ENCODE measurements at regions not wholly inside any gene's neighbourhood (a gene's known extent, or its start where the extent isn't known, plus 50 kb on each side); places are given as distances from the start of the nearest gene placed in this dataset.
"Not testable (repeated sequence)": the region's sequence is repeated elsewhere in the genome, so short reads cannot be mapped to it uniquely, and the experiment has no call there.

DNA sequence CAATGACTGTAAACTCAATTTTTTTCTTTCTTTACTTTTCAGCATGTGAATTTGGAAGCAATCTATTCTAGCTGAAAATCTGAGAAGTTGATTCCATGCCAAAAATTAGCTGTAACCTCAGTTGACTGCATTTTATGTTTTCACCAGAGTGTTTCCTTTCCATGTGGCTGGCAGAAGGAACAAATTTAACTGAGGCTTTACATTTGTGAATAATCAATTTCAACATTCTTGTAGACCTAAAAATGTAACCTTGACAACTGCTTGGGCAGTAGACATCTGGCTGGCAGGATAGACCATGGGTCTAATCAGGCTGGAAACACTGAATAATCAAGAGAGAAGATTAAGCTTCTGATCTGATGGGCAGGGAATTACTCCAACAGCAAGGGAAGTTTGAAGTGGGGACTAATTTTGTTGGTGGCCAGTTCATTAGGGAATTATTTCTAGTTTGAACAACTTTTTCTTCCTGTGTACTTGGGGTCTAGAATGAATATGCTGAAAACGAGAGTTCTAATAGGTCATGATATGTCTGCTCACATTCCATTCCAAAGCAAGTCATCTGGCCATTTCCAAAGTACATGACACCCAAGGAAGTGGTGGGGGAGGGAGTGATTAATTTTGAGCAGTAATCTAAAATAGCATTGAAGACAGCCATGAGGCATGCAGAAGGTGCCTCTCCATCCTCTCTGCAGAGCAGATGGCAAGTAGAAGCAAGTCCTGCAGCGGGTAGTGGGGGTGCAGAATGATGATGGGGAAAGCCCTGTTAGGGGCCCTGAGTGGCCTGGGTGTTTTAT, 68.2 kb downstream of the ATP23 start:
- DNase-seq: no peak

DNA sequence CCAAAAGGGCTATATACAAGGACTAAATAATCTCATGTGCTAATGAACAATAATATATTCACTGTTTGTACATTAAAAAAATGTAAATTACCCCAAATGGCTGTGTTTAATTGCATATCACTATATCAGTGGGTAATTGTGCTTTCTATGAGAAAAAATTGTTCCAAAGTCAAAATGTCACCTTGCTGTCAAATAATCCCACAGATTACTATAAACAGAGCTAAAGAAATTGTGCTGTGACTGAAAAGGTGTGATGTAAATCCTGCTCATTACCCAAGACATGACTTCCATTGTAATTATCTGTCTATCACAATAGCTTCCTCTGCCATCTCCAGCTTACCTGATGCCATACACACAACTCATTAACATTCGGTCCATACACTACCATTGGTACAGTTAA, 70.3 kb downstream of the ATP23 start:
- DNase-seq: no peak

DNA sequence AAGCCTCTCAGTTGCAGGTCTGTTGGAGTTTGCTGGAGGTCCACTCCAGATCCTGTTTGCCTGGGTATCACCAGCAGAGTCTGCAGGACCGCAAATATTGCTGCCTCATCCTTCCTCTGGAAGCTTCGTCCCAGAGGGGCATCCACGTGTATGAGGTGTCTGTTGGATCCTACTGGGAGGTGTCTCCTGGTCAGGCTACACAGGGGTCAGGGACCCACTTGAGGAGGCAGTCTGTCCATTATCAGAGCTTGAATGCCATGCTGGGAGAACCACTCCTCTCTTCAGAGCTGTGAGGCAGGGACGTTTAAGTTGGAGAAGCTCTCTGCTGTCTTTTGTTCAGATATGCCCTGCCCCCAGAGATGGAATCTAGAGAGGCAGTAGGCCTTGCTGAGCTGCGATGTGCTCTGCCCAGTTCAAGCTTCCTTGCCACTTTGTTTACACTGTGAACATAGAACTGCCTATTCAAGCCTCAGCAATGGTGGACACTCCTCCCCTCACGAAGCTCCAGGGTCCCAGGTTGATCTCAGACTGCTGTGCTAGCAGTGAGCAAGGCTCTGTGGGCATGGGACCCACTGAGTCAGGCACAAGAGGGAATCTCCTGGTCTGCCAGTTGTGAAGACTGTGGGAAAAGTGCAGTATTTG, 81.1 kb downstream of the ATP23 start:
- not testable (repeated sequence) for DNase-seq

DNA sequence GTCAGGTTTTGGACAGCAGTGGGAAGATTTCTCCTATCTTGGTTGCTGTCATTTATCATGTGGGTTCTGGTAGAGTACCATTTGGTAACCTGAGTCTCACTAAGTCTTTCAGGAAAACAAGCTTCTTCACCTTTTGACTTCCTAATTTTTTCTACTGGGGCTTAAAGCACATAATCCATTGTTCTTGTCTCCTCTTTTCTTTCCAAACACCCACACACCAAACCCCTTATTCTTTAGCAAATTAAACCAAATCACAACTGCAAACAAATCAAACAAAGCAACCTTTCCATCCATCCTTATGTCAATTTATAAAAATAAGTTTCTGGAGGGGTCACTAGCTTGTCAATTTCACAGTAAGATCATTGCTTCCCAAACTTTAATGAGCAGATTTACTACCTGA, 84.1 kb downstream of the ATP23 start:
- no peak for DNase-seq

GRCh38 chr12:58026426-58026825, 85.1 kb downstream of the ATP23 start:
- DNase-seq: no peak

DNA sequence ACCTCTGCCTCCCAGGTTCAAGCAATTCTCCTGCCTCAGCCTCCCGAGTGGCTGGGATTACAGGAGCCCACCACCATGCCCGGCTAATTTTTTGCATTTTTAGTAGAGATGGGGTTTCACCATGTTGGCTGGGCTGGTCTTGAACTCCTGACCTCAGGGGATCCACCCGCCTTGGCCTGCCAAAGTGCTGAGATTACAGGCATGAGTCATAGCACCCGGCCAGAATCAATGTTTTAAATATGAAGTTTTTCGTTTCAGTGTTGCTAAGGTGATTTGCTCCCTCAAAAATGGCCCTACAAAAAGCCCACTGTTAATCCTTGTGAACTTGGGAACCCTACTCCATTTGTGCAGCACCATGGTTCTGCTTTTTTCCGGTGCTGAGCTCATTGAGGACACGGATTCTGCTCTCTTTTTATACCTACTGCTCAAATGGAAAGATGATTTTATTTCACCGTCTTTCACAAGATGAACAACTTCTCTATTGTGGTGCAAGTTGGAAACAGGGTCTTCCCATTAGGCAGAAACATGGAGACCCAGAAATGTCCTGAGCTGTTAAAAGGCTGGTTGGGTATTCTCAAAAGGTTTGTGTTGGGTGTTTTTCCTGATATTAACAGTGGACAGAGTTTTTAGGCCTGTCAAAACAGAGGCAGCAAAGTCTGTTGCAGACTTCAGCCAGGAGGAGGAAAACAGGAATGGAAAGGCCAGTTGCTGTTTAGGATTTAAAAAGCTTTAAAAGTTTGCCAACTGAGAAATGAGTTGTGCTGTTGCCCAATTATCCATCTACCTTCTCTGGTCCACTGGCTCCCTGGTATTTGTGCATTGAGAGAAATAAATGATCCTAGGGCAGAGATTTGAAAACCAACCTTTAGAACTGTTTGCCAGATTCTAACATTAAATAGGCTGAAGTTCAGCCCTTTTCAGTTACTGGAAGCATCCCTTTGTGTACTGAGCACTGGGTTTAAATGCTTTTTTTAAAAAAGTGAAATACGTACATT, 85.8 kb downstream of the ATP23 start:
- DNase-seq: no peak

DNA sequence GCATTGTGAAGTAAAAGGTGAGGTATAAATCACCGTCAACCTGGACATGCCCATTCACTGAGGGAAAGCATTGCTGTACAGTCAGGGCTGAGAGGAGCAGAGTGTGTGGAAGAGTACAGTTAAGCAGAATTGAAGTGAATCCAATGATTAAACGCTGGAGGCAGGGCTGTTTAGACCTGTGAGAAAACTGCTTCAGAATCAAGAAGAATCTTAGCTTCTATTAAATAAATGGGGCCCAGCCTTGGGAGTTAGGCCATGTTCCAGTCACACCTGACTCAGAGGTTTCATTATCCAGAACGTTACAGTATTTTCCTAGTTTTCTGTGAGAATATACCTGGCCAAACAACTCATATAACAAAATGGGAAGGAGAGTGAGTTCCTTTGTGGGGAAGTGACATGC, 86.9 kb downstream of the ATP23 start:
- no peak for DNase-seq

DNA sequence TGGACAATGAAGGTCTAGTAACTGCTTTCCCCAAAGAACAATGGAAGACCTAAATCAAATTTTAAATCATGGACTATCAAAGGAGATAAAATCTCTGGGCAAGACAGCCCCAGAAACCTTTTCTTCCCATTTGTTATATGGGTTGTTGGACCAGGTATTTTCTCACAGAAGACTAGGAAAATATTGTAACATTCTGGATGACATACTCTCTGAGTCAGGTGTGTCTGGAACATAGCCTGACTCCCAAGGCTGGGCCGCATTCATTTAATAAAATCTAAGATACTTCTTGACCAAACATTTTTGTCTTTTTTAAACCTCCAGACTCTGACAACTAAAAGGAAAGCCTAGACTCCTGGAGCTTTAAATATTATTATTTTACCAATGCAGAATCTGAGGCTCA, 87.9 kb downstream of the ATP23 start:
- no peak for DNase-seq

DNA sequence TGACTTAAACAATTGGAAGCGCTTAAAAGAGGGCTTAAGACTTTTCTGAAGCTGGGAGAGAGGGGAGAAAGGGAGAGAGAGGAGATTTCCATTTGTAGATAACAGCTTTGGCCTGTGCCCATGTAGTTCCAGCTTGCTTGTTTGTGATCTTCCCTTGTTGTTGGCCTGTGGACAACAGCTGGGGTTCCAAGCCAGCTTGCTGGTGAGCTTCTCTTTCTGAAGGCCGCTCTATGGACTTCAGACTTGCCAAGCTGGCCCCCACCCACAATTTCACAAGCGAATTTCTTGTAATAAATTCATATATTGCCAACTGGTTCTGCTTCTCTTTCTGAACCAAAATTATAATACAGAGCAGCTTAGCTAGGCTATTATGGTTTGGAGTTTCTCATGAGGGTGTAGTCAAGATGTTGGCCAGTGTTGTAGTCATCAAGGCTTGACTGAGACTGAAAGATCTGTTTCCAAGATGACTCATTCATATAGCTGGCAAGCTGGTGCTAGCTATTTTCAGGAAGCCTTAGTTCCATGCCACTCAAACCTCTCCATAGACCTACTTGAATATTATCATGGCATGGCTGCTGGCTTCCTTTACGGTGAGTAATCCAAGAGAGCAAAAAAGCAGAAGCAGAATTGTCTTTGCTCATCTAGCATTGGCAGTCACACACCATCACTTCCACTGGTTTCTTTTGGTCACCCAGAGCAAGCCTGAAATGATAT, 89.4 kb downstream of the ATP23 start:
- no peak for DNase-seq

GRCh38 chr12:58032156-58032555, 90.8 kb downstream of the ATP23 start:
- DNase-seq: no peak

DNA sequence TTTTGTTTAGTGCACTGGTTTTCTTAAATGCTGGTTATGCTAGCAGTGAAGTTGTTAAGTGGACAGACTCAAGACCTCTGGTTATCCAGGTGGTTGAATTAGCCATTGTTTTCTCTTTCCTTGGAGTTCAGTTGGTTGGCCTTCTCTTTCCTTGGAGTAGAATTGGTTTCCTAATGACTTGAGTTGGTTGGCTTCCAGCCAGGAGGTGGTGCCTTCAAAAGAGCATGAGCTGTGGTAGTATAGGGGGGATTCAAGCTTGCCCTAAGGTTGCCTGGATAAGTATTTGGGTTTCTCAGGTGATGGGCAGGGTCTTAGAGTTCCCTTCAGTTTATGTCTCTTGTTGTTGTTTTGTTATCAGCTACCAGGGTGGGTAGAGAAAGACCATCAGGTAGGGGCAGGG, 92.5 kb downstream of the ATP23 start:
- no peak for DNase-seq

- no peak for DNase-seq
Observed at GRCh38 chr12:58034311-58034710, 92.9 kb downstream of the ATP23 start.

DNA sequence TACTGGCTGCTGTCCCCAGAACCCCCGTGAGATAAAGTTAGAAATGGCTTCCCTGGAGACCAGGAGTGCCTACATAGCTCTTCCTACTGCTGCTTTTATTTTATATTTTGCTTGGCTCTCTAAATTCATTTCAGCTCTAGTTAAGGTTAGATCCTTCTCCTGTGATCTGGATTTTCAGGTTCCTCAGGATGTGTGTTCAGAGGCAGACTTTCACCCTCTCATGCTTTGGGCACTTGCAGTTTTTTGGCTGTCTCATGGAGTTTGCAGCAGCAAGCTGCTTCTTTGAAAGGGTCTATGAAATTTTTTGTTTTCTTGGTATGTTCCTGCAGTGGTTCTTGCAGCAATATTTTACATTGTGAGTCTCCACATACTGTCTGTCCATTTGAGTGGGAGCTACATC, 93.3 kb downstream of the ATP23 start:
- no peak for DNase-seq

GRCh38 chr12:58041441-58041840, 100.1 kb downstream of the ATP23 start:
- no peak for DNase-seq

GRCh38 chr12:58044966-58045365, 103.6 kb downstream of the ATP23 start:
- DNase-seq: no peak

- DNase-seq: no peak
Observed at GRCh38 chr12:58046271-58046670, 104.9 kb downstream of the ATP23 start.

DNA sequence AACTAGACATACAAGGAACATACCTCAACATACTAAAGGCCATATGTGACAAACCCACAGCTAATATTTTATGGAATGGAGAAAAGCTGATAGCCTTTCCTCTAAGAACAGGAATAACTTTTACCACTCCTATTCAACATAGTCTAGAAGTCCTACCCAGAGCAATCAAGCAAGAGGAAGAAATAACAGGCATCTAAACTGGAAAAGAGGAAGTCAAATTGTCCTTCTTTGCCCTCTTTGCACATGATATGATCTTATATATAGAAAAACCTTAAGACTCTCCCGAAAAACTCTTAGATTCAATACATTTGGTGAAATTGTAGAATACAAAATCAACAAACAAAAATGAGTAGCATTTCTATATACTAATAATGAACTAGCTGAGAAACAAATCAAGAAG, 110.0 kb downstream of the ATP23 start:
- no peak for DNase-seq

DNA sequence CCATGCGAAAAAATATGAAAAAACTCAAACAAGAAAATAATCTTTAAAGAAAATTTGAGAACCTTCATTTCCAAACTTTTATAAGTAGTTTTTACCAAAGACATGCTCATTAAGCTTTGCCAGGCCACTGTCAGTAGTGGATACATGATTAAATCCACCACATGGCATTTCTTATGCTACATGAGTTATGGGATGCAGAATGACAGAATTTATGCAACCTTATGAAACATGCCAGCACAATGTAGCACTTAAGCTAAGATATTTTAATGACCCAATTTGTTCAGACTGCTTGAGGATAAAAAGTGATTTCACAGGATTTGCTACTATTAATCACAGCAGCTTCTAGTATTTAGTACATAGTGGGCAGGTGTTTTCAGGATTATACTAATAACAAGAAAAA, 123.3 kb downstream of the ATP23 start:
- no peak for DNase-seq

DNA sequence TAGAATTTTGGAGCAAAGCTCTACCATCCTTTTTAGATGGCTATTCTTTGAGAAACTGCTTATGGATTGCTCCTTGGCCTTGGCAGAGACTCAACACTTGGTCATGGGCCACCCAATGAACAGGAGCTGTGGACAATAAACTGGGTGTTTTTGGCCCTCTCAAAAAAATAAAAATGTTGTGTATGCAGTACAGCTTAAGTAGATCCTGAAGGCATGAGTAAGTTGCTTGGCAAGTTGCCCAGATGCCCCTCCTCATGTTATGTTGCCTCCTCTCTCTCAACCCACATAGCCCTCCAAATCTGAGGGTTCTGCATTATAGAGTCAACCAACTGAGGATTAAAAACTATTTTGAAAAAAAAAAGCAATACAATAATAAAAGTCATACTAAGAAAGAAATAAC, 124.9 kb downstream of the ATP23 start:
- DNase-seq: no peak

DNA sequence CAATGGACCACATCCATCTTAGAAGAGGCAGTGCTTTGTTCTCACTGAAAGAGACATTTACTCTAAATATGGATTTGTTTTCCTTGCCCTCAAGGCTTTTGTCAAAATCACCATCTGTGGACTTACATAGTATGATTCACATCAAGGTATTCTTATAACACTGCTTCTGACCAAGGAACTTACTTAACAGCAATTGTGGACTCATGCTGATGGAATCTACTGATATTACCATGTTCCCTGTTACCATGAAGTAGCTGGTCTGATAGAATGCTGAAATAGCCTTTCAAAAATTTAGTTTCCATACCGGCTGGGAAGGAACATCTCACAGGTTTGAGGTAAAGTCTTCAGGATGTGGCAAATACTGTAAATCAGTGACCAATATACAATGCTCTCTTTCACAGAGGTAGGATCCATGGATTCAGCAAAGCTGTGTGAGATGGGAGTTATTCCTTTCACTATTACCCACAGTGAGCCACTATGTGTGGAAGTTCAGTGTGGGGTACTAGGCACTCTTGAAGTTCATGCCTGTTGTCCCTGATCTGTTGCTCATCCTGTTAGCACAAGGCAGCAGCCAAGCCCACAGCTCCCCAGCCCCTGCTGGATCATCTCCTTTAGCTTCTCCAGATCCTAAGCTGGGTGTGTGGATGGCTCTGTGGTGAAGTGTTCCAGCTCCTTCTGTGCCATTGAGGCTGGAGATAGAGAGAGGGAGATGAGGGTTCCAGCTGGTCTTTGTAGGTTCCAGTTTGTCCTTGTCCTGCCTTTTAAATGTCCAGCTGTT, 126.4 kb downstream of the ATP23 start:
- DNase-seq: no peak

DNA sequence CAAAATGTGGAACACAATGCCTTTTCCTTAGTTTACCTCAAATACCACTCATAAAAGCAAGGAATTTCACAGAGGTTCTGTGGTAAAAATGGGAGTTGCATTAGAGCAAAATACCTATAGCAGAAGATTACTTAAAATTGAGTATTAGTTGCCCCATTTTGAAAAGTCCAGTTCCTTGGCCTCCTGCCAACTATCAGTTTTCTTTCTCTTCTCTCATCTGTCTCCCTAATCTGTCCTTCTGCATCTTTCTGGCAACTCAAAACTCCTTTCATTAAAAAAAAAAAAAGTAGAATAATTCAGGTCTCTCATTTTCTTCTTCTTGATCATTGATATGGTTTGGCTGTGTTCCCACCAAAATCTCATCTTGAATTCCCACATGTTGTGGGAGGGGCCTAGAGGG, 127.3 kb downstream of the ATP23 start:
- DNase-seq: no peak

Measured in activated CD4-positive, alpha-beta T cell treated with anti-CD3 and anti-CD28 coated beads, Interleukin-2, amount 50 U/mL, for 48 hours (primary cell).